M059J (cell line): ENCODE measurements at regions not wholly inside any gene's neighbourhood (a gene's known extent, or its start where the extent isn't known, plus 50 kb on each side); places are given as distances from the start of the nearest gene placed in this dataset.

Experiments used
- DNase-seq: peaks from one replicate; pipeline ENCODE4 v3.0.0-alpha.2; 2012; ENCODE audit warnings: low read depth

GRCh38 chr10:128527711-128528110 lies 401.5 kb upstream of the MKI67 start:
- no peak for DNase-seq

DNA sequence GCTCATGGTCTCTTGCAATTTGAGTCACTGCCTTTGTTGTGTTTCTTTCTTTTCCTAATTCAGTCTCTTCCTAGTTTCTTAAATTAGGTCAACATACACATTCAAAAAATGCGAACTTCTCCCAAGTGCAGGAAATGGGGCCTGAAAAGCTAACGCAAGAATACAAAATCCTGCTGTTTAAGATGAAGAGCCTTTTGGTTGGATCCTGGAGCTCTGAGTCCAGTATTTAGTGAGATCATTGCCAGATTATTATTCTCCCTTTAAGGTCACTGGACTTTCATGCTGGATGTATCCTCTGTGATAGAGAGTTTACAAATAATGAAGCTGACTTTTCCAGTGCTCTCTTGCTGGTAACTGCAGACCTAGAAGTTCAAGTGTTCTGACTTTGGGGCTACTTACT lies 401.9 kb upstream of the MKI67 start:
- no peak for DNase-seq

DNA sequence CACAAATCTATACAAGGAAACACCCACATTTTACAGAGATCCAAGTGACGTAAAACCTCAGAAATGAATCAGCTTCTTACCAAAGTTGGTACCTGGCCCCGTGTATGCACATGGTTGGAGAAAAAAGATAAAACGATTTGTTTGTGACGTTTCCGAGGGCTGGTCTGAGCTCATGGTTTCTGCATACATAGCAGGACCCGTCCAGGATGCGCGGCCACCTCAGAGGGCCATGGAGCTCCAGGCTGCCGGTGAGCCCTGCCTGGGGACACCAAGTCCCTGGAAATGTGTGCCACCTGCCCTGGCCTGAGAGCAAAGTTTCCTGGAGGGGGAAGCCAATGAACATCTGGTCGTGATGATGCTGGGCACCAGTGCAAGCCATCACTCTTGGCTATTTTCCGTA lies 402.6 kb upstream of the MKI67 start:
- DNase-seq = no peak

DNA sequence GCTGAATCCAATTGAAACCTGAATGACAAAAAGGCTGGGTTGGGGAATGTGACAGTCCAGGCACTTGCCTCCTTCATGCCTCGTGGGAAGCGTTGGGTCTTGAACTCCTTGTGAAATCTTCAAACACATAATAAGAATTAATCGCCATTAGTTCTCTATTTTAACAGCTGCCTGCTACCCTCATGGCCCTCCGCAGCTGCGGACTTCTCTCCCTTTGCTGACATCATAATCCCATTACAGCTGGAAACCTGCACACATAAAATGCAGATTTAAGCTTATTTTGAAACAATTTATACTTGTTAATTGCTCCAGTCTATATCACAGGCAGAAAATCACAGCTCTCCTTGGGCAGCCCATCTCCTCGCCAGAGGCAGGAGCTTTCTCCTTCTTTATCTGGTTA lies 403.0 kb upstream of the MKI67 start:
- no peak for DNase-seq

GRCh38 chr10:128530301-128530700 lies 404.1 kb upstream of the MKI67 start:
- DNase-seq = no peak

- no peak for DNase-seq
These were observed 404.7 kb upstream of the MKI67 start for GRCh38 chr10:128530946-128531345.

DNA sequence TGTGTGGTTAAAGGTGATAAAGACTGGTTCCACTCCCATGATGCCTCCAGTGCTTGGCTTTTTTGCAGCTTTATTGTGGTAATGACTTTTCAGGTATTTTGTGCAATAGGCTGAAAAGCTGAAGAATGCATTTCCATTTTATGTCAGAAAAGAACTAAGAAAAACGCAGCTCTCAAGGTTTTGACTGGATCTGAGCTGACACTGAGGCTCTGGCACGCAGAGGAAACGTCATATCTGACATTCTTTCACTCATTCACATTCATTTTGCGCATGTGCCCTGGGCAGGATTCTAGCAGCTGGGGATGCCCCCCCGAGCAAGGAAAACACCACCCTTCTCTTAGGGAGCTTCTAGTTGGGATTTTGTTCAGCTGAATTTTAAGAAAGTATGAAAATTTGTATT lies 408.5 kb upstream of the MKI67 start:
- no peak for DNase-seq

DNA sequence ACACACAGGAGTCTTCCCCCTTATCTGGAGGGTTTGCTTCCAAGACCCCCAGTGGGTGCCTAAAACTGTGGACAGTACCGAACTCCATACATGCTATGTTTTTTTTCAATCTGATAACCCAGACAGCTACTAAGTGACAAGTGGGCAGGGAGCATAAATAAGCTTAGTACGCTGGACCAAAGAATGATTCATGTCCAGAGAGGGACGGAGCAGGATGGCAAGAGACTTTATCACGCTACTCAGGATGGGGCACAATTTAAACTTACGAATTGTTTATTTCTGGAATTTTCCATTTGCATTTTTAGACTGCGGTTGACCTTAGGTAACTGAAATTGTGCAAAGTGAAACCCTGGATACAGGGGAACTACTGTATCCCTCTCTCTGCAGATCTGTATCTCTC lies 410.0 kb upstream of the MKI67 start:
- no peak for DNase-seq

- no peak for DNase-seq
These were observed 411.7 kb upstream of the MKI67 start for GRCh38 chr10:128537834-128538330.

DNA sequence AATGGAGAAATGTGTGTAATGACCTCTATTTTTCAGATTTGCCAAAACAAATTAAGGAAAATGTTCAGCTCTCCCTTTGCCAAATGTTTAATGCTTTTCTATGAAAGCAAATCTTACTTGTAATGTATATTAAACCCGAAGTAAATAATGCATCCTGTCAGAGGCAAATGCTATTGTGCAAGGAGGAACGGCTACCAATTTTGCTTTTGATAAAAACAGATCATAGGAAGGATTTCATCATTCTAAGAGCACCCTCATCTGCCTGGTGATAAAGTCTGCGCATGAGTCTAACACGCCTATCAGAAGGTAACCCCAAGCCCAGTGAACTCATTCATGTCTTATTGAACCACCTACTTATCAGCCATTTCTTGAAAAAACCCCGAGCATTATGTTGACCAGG lies 412.4 kb upstream of the MKI67 start:
- DNase-seq = no peak

- no peak for DNase-seq
These were observed 413.4 kb upstream of the MKI67 start for GRCh38 chr10:128539510-128540127.

DNA sequence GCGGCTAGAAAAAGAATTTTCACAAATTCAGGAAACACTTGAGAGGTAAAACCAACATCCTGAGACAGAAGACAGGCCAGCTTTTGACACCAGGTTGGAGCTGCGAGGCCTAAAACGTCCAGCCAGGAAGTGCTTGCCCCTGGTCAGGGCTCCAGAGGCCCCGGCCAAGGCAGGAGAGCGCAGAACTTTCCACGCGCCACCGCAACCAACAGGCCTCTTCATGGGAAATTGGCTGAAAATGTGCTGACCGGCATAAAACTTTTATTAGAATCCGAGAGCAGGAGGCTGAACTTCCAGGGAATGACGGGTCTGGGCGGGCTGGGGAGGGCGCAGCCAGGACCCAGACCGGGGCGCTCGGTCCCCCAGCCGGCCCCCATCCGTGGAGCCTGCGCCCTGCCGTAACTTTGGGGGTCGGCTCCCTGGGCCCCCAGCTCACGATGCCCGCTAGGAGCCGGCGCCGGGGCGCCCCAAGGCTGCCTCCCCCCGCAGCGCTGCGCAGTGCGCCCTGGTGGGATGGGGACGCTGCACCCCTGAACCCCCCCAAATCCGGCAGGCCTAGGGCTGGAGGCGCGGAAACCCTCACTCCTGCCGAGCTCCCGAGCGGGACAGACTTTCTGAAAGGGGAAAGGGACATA lies 414.0 kb upstream of the MKI67 start:
- no peak for DNase-seq

- no peak for DNase-seq
These were observed 414.8 kb upstream of the MKI67 start for GRCh38 chr10:128540781-128541761.

GRCh38 chr10:128541926-128542475 lies 415.8 kb upstream of the MKI67 start:
- DNase-seq = no peak

DNA sequence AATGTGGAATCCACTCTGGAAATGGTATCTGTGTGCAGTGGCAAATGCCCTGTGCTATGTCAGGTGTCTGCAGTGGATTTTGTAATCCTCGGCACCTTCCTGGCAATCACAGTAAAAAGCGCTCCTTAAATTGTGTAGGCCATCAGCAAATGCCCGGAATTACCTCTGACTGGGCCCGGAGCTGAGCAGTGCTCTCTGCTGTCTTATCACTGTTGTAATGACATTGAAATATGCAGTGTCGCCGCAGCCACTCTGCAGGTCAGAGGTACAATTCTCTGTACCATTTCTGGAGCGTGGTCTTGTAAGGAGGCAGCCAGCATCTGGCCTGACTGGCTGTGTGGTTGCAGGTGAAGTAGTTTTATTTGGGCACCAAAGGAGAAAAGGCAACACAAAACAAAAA lies 416.4 kb upstream of the MKI67 start:
- DNase-seq = no peak

- DNase-seq = no peak
These were observed 416.9 kb upstream of the MKI67 start for GRCh38 chr10:128543151-128543550.

DNA sequence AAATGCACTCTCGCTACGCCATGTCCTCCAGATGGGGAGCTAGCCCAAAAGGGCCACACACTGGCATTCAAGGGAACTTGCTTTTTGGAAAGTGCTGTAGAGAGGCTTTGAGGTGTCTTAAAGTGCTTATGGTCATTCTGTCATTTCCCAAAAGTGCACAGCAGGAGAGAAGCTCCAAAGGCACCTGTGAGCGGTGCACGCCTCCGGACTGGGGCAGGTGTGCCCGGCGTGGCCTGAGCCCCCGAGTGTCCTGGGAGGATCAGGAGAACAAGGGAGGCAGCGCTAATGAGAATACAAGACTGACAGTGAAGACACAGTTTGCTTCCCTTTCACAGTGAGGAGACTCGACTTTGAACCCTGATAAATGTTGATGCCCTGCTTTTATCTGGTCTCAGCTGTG lies 419.0 kb upstream of the MKI67 start:
- no peak for DNase-seq

DNA sequence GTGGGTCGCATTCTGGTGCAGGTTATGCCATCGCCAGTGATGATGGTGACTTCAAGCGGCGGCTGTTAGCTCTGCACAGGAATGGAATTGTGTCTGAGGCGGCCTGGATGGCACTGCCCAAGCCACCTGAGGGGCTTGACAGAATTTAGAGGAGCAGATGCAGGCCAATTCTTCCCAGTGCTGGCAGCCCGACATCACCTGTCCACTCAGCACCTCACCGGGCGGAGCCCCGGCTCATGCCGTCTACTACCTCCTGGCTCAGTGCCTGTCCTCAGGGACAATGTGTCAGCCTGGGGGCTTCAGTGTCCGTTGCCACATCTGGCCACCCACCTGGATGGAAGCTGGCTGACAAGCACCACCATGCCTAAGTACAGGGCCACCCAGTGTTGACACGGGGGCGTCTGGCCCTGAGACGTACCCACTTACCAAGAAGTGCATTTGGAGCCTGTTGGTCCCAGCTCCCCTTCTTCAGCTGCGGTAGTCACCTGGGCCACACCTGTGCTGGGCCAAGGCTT lies 420.5 kb upstream of the MKI67 start:
- no peak for DNase-seq

DNA sequence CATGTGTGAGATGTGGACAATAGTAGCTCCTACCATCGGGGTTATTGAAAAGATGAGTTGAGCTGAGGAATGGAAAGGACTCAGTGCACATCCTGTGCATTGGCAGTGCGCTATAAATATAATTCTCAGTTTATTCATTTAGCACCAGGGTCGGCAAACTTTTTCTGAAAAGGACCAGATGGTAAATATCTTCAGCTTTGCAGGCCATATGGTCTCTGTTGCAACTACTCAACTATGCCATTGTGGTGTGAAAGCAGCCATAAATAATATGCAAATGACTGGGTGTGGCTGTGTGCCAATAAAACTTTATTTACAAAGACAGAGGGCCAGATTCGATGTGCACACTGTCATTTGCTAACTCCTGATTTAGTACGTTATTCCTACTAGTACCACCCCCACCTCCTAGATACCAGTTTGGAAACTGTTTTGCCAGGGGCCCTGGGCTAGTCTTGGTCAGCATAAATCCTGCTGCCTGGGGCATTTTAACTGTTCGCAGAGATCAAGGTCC lies 422.9 kb upstream of the MKI67 start:
- DNase-seq = no peak

DNA sequence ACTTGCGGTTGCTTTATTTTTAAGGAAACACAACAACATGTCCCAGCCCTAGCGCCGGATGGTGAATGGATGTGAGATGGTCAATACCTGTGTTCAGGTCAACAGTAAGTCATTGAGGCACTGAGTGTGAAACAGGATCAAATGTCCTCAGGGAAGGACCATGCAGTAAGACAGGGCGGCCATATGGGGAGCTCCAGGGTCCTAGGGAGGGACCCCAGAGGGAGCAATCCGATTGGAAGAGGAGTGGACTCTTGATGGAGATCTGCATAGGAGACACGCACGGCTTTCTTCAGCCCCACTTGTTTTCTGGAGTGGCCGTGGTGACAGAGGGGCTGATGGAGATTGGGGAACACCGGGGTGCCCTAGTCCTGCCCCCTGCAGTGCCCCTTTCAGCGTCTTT lies 423.8 kb upstream of the MKI67 start:
- no peak for DNase-seq

DNA sequence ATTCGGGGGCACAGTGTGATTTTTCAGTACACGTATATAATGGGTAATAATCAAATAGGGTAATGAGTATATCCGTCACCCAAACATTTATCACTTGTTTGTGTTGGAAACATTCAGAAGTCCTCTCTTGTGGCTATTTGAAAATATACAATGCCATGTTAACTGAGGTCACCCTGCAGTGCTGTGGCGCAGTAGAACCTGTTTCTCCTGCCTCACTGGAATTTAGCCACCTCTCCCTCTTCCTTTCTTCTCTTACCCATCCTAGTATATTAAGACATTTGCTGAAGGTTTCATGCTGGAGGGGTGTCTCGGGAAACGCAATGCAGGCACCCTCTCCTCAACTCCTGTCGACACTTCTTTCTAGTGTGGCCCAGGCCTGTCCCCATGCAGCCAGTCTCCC lies 425.3 kb upstream of the MKI67 start:
- no peak for DNase-seq

- DNase-seq = no peak
These were observed 427.5 kb upstream of the MKI67 start for GRCh38 chr10:128553755-128554154.
